Epithelial cell of esophagus (primary cell): ENCODE measurements at regions not wholly inside any gene's neighbourhood (a gene's known extent, or its start where the extent isn't known, plus 50 kb on each side); places are given as distances from the start of the nearest gene placed in this dataset.

Experiments
- DNase-seq: peaks from one replicate; pipeline ENCODE4 v3.0.0; 2010; ENCODE audit warnings: low read depth
- H3K4me3 ChIP-seq: 2 replicates; pipeline ENCODE4 v1.5.1; 2011; ENCODE audit warnings: mild to moderate bottlenecking, low read length, control low read depth
- TF ChIP-seq, protein P1 (sequence below): IDR thresholded peaks from 2 replicates; pipeline ENCODE4 v1.5.1; 2011; ENCODE audit warnings: low read depth, mild to moderate bottlenecking, low read length, control low read depth, inconsistent platforms; ENCODE audit not compliant: insufficient read depth; ENCODE audit errors: missing control alignments

DNA sequence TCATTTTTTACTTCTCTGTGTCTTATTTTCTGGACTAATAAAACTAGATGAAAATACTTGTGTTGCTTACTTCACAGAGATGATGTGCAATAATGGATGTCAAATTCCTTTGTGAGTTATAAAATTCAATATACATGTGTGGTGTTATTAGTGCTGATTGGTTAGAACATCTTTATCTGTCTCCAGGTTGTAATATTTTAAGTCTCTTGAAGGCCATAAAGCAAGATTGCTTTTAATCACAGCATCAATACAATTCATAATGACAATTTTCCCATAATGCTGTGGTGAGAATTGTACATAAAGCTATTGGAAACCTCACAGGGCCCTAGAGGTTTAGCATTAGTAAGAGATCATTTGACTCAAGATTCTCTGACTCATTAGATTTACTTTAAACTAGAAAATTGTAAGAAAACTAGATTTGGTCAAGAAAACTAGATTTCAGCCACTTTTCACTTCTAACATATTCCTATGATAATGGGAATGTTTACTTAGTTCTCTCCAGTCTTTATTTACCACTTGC lies 963.7 kb downstream of the REEP3 start:
- DNase-seq = no peak
- no peak overlapping the region for H3K4me3 ChIP-seq
- TF ChIP-seq, protein P1, sequence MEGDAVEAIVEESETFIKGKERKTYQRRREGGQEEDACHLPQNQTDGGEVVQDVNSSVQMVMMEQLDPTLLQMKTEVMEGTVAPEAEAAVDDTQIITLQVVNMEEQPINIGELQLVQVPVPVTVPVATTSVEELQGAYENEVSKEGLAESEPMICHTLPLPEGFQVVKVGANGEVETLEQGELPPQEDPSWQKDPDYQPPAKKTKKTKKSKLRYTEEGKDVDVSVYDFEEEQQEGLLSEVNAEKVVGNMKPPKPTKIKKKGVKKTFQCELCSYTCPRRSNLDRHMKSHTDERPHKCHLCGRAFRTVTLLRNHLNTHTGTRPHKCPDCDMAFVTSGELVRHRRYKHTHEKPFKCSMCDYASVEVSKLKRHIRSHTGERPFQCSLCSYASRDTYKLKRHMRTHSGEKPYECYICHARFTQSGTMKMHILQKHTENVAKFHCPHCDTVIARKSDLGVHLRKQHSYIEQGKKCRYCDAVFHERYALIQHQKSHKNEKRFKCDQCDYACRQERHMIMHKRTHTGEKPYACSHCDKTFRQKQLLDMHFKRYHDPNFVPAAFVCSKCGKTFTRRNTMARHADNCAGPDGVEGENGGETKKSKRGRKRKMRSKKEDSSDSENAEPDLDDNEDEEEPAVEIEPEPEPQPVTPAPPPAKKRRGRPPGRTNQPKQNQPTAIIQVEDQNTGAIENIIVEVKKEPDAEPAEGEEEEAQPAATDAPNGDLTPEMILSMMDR = no peak

DNA sequence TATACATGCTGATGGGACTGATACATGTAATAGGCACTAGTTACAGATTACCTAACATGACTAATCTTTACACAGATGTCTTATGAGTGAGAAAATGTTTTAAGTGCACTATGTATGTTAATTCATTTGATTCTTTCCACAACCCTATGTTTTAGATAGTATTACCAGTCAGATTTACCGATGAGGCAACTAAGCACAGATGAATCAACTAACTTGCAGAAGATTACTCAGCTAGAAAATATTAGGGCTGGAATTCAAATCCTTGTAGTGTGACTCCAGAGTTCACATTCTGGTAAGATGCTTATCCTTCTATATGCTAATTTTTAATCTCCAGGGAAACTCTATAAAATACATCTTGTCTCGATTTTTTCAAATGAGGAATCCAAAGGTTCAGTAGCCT lies 964.9 kb downstream of the REEP3 start:
- TF ChIP-seq, protein P1 = no peak
- DNase-seq = peak; percentile 7
- no peak overlapping the region for H3K4me3 ChIP-seq

DNA sequence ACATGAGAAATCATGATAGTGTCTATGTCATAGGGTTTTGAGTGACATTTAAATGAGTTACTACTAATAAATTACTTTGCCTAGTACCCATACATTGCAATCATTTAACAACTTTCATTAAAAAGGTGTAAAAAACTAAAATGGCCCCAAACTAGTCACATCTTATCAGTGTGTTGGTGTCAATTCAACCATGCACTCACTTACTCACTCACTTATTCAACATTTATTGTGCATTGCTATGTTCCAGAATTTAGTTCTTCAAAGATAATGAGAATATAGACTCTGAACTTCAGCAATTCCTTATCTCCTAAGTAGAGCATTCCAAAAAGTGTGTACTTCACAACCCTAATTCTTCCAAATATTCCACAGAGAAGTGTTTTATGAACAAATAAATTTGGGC lies 965.7 kb downstream of the REEP3 start:
- DNase-seq = no peak
- TF ChIP-seq, protein P1 = no peak
- H3K4me3 ChIP-seq = no peak overlapping the region

DNA sequence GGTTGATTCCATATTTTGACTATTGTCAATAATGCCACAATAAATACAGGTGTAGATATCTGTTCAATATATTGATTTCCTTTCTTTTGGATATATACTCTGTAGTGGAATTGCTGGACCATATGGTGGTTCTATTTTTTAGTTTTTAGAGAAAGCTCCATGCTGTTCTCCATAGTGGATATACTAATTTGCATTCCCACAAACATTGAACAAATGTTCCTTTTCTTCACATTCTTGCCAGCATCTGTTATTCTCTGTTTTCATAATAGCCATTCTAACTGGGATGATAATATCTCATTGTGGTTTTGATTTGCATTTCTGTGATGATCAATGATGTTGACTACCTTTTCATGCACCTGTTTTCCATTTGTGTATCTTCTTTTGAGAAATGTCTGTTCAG lies 973.7 kb downstream of the REEP3 start:
- H3K4me3 ChIP-seq = no peak overlapping the region
- TF ChIP-seq, protein P1 = no peak
- no peak for DNase-seq

DNA sequence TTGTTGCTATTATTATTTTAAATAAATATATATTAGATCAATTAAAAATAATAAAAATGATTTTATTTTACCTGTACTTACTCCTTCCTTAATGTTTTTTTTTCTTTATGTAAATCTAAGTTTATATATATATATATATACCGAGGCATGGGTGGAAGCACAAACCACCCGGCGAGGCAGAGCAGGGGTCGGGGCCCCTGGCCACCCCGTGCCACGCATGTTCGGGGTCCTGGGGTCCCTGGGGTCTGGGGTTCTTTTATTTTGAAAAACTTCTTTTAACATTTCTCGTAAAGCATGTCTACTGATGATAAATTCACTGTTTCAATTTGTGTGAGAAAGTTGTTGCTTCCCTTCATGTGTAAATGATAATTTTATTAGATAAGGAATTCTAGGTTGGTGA lies 976.1 kb downstream of the REEP3 start:
- no peak for DNase-seq
- TF ChIP-seq, protein P1 = no peak
- no peak overlapping the region for H3K4me3 ChIP-seq

DNA sequence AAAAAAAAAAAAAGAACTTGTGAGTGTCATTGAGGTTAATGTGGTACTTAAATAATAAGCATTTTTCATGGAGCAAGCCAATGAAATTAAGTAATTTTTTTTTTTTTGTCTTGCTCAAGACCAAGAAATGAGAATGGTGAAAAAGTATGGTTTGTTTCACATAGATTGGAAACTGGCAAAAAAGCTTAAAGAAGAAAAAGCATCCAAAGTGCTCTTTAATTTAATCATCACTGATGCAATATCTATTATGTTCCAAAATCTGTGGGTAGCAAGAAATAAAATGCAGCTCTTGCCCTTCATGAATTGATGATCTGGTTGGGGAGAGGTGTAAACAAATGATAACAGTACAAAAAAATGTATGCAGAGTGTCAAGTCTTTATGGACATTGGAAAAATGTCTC lies 980.6 kb downstream of the REEP3 start:
- DNase-seq = no peak
- TF ChIP-seq, protein P1 = no peak
- H3K4me3 ChIP-seq = no peak overlapping the region

DNA sequence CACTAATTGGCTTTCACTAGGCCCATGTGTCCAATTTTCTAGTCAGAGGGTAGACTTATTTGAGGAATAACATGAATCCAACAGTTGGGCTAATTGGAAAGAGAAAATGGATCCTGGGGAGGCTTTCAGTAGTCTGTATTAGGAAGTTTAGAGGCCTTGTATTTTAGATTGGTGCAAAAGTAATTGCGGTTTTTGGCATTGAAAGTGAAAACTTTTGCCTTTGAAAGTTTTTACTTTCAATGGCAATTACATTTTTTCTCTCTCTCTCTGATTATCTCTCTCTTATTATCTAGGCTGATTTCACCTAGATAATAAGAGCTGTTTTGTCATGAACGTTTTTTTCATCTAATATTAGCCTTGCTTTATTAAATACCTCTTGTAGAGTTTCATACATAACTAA lies 981.7 kb downstream of the REEP3 start:
- DNase-seq = no peak
- H3K4me3 ChIP-seq = no peak overlapping the region
- TF ChIP-seq, protein P1 = no peak
